Breast epithelium (tissue), 3 donors: ENCODE measurements at regions not wholly inside any gene's neighbourhood (a gene's known extent, or its start where the extent isn't known, plus 50 kb on each side); places are given as distances from the start of the nearest gene placed in this dataset.
"Not testable (repeated sequence)": the region's sequence is repeated elsewhere in the genome, so short reads cannot be mapped to it uniquely, and the experiment has no call there.

ENCODE experiments used
- CTCF ChIP-seq, 3 donors: fragments of 450-650 bp; IDR thresholded peaks; one replicate each; pipeline ENCODE4 v1.5.1; 2016 to 2017; ENCODE audit warnings: antibody characterized with exemption in 3 of 3, mild to moderate bottlenecking in 3 of 3, moderate library complexity in 3 of 3
- POLR2AphosphoS5 ChIP-seq, 3 donors: sonication (generic); formaldehyde crosslinking; IDR thresholded peaks; one replicate each; pipeline ENCODE4 v1.6.1; 2017; ENCODE audit warnings: antibody characterized with exemption in 3 of 3

- TF ChIP-seq CTCF, POLR2AphosphoS5 (IDR thresholded peaks at IDR 0.05): not testable (repeated sequence)
These were observed 76.8 kb upstream of the ZNF746 start for GRCh38 chr7:149574428-149574827.
